ENCODE measurements at regions not wholly inside any gene's neighbourhood (a gene's known extent, or its start where the extent isn't known, plus 50 kb on each side); places are given as distances from the start of the nearest gene placed in this dataset.
"Not testable (repeated sequence)": the region's sequence is repeated elsewhere in the genome, so short reads cannot be mapped to it uniquely, and the experiment has no call there.

DNA sequence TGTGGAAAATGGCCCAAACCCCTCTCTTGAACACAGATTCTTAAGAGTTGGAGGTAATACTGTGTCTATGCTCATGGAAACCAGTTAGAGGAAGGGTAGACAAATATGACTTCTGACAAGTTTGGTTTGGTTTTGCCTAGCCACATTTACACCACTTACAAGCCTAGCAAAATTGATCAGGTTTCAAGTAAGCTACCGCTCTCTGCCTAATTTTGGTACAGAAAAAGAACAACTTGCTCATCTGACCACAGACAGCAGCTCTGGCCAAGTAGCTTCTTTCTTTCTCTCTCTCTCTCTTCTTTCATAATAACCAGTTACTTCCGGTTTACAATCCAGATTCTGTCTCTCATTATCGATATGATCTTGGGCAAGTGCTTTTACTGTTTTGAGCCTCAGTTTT is 260.0 kb downstream of the GLUD2 start:
- no peak for DNase-seq

GRCh38 chrX:121308276-121308805 is 260.9 kb downstream of the GLUD2 start:
- peak; percentile 55 for DNase-seq

- DNase-seq: no peak
These were observed 263.4 kb downstream of the GLUD2 start for GRCh38 chrX:121310820-121311219.

- no peak for DNase-seq
These were observed 273.0 kb downstream of the GLUD2 start for GRCh38 chrX:121320441-121320840.

- DNase-seq: no peak
These were observed 274.7 kb downstream of the GLUD2 start for GRCh38 chrX:121322159-121322558.

GRCh38 chrX:121323337-121323736 is 275.9 kb downstream of the GLUD2 start:
- DNase-seq: no peak

DNA sequence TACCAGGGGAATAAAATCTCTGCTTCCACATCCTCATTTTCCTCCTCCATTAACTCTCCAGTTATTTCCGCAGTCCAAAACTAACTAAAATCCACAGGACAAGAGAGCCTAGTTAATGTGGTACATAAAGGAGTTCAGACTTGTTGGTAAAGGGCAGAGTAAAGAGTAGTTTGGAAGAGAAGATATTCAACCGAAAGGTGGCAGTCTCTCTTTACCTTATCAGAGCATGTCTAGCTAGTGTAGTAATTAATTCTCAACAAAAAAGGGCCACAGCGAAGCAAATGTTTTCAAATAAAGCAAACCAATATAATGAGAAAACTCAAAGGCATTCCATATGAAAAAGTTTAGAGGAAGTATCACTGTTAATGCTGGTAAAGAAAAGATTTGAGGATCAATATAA is 286.5 kb downstream of the GLUD2 start:
- DNase-seq: no peak

- DNase-seq: no peak
These were observed 289.5 kb downstream of the GLUD2 start for GRCh38 chrX:121336831-121337421.

GRCh38 chrX:121337816-121338215 is 290.4 kb downstream of the GLUD2 start:
- no peak for DNase-seq

GRCh38 chrX:121349263-121349662 is 301.9 kb downstream of the GLUD2 start:
- no peak for DNase-seq

DNA sequence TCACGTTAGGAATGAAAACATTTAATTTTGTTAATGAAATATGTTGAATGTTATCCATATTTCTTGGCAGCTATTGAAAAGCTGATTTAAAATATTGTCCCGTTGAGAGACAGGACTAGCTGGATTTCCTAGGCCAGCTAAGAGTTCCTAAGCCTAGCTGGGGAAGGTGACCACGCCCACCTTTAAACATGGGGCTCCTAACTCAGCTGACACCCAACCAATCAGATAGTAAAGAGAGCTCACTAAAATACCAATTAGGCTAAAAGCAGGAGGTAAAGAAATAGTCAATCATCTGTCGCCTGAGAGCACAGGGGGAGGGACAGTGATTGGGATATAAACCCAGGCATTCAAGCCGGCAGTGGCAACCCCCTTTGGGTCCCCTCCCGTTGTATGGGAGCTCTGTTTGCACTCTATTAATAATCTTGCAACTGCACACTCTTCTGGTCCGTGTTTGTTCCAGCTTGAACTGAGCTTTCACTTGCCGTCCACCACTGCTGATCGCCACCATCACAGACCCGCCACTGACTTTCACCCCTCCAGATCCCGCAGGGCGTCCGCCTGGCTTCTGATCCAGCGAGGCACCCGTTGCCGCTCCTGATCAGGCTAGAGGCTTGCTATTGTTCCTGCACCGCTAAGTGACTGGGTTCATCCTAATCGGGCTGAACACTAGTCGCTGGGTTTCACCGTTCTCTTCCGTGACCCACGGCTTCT is 308.9 kb downstream of the GLUD2 start:
- no peak for DNase-seq

GRCh38 chrX:121356850-121357171 is 309.4 kb downstream of the GLUD2 start:
- DNase-seq: no peak

DNA sequence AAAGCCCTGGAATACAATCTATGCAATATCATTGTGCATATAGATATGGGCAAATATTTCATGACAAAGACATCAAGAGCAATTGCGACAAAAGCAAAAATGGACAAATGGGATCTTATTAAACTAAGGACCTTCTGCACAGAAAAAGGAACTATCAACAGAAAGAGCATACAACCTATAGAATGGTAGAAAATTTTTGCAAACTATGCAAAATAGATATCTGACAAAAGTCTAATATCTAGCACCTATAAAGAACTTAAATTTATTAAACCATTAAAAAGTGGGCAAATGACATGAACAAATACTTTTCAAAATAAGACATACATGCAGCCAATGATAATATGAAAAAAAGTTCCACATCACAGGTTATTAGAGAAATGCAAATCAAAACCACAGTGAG is 312.9 kb downstream of the GLUD2 start:
- no peak for DNase-seq

DNA sequence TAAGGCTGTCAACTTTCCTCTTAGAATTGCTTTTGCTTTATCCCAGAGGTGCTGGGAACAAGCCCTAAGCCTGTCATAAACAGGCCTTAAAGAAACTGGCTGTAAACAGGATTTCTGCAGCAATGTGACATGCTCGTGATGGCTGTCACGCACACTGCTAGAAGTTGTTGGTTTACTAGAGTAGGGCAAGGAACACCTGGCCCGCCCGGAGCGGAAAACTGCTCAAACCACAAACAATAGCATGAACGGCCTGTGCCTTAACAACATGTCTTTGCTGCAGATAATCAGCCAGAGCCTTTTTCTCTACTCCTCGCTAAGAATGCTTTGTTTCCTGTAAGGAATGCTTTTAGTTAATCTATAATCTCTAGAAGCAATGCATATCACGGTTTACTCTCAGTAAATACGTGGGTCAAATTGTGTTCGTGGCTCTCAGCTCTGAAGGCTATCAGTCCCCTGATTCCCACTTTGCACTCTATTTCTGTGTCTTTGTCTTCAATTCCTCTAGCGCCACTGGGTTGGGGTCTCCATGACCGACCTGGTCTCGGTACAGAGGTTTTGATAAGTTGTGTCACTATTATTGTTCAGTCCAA is 318.3 kb downstream of the GLUD2 start:
- peak; percentile 78 for DNase-seq

DNA sequence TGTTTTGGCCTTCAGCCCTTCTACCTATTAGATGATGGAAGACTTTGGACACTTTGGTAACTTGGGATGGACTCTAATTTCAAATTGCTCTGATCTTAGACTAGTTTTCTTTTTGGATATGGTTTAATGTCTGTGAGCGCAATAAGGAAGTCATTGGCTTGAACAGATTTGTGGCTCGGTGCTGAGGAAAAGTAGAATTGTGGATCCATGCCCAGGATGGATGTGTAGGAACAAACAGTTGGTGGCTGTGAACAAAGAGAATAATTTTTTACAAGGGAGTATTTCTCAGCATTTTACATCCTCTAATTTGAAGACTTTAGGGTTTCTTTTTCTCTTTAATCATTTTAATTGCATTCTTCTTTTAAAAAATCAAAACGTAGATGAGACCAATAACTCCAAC is 327.1 kb downstream of the GLUD2 start:
- no peak for DNase-seq

DNA sequence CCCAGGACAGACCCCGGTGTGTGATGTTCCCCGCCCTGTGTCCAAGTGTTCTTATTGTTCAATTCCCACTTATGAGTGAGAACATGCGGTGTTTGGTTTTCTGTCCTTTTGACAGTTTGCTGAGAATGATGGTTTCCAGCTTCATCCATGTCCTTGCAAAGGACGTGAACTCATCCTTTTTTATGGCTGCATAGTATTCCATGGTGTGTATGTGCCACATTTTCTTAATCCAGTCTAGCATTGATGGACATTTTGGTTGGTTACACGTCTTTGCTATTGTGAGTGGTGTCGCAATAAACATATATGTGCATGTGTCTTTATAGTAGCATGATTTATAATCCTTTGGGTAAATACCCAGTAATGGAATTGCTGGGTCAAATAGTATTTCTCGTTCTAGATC is 334.5 kb downstream of the GLUD2 start:
- not testable (repeated sequence) for DNase-seq

GRCh38 chrX:121389976-121390714 is 342.7 kb downstream of the GLUD2 start:
- no peak for DNase-seq

GRCh38 chrX:121405826-121406225 is 358.4 kb downstream of the GLUD2 start:
- no peak for DNase-seq

DNA sequence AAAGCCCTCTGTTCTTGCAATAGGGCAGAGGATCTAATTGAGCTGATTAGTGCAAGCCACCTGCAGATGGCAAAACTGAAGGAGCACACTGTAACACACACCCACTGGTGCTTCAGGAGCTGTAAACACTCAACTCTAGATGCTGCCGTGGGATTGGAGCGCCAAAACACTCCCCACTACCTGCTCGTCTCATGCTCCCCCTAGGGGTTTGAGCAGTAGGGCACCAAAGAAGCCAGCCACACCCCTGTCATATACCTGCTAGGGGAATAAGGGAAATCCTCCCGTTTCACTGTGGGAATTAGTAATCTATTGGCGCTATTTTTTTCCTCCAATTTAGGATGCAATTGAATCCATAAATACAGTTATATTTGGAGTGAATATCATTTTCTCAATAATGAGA is 360.2 kb downstream of the GLUD2 start:
- no peak for DNase-seq

DNA sequence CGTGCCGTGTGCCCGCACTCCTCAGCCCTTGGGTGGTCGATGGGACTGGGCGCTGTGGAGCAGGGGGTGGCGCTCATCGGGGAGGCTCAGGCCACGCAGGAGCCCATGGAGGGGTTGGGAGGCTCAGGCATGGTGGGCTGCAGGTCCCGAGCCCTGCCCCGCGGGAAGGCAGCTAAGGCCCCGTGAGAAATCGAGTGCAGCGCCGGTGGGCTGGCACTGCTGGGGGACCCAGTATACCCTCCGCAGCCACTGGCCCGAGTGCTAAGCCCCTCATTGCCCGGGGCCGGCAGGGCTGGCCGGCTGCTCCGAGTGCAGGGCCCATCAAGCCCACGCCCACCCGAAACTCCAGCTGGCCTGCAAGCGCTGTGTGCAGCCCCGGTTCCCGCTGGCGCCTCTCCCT is 384.1 kb downstream of the GLUD2 start:
- DNase-seq: not testable (repeated sequence)

DNA sequence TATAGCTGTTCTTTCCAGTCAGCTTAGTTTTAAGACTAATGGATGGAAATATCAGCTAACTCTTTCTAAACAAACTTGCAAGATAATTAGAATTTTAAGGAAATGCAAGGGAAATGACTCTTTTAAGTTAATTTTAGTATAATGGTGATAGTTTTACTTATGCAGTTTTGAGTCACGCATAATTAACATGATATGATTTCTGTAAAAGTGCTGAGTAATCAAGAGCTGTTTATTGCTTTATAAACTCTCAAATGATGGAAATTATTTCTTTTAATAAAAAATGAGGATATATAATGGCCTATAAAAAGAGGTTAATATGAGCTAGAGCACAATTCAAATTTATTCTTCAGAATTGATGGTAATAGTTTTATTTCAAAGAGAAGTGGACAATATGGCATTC is 385.9 kb downstream of the GLUD2 start:
- DNase-seq: no peak

- DNase-seq: not testable (repeated sequence)
These were observed 390.3 kb downstream of the GLUD2 start for GRCh38 chrX:121437666-121438065.

- no peak for DNase-seq
These were observed 408.5 kb downstream of the GLUD2 start for GRCh38 chrX:121455890-121456289.

- DNase-seq: no peak
These were observed 408.9 kb downstream of the GLUD2 start for GRCh38 chrX:121456315-121456714.

All from islet precursor cell (in vitro differentiated cells).